Kidney capillary endothelial cell (primary cell): ENCODE measurements at regions not wholly inside any gene's neighbourhood (a gene's known extent, or its start where the extent isn't known, plus 50 kb on each side); places are given as distances from the start of the nearest gene placed in this dataset.
A peak's percentile ranks its signal among the peaks of the same experiment; 100 is the strongest.

Source experiments
- DNase-seq: peaks from one replicate; pipeline ENCODE4 v3.0.0-alpha.2; 2018; ENCODE audit warnings: low spot score

DNA sequence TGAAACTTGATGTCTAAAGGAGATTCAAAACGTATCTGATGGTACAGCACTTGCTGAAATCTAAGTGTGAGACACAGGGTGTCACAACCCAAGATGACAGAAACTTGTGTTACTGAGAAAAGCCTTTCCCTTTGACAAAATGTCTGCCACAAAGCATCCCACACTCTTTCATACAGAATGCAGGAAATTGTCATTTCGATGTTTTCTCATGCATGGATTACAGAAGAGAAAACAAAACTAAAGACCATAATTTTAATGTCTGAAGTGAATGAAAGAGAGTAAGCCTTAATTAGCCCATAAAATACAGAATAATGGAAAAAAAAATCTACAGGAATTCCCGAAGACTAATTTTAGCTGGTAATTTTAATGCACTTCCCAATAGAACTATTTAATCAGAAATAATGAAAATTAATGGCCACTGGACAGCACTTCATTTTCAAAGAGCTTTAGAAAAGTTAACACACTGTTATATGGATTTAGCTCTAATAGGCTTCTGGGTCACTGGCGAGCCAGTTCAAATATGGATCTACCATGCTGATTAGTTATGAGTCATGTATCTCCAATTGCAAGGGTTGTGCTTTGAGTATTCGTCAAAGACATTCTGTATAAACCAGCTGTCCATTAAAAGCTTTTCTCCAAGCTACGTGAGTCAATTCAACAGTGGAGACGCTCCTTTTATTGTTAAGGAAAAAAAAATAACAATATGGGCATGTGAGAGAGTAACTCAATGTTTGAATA, 656.7 kb downstream of the SLC16A7 start:
- DNase-seq = no peak

DNA sequence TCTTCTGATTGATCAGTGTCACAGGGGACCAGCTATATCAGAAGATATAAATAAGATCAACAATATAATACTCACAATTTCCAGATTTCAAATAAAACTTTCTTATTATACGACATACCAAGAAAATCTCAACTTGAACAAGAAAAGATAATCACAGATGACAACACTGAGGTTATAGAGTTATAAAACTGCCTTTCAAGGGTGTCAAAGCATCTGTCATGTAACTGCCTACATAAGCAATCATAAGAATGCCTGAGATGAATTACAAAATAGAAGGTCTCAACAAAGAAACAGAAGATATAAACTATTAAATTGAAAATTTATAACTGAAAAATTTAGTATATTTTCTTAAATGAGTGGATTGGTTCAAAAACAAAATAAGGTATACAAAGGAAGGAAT, 659.2 kb downstream of the SLC16A7 start:
- DNase-seq = no peak

DNA sequence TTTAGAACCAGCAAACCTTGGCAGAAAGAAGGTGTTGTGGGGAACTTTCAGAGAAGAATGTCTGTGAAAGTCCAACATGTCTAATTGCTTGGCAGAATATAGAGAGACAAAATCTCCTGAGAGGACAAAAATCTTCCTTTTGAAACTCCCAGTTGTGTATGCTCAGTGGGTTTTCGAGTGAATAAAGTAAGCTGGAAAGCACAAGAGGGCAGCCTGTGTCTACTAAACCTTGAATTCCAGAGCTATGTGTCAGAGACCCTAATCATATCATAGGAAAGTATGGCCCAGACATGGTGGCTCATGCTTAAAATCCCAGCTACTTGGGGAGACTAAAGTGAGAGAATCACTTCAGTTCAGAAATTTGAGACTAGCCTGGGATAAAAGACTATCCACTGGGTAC, 661.2 kb downstream of the SLC16A7 start:
- DNase-seq = peak; percentile 63

DNA sequence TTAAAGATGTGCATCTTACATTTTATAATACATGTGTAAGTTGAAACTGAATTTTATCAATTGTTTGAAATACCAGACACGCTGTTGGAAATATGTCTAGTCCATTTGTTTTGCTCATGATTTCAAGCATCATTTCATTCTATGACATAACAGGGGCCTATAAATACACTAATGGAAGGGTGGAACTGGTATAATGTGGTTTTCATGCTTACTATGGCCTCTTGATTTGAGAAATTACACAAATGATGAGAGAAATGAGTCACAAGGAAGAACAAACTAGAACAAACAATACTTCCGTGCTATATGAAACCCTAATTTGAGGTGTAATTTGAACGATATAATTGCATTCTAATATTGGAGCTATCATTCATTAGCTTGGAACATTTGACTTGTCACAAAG, 663.4 kb downstream of the SLC16A7 start:
- DNase-seq = no peak

DNA sequence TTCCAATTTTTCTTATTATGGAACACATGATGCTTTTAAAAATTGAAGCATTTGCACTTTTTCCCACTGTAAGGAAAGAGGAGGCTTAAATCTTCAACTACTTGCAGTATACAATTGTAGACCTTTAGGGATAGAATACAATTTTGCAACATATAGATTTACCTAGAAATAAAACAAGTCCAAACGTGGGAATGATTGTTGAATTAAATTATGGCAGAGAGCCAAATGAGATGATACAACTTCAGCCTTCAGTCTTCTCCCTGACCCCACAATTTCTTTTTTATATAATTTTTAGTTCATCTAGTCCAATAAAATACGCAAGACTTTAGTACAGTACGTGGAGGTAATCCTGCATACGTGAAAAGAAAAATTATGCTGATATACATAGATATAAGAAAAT, 666.5 kb downstream of the SLC16A7 start:
- no peak for DNase-seq

DNA sequence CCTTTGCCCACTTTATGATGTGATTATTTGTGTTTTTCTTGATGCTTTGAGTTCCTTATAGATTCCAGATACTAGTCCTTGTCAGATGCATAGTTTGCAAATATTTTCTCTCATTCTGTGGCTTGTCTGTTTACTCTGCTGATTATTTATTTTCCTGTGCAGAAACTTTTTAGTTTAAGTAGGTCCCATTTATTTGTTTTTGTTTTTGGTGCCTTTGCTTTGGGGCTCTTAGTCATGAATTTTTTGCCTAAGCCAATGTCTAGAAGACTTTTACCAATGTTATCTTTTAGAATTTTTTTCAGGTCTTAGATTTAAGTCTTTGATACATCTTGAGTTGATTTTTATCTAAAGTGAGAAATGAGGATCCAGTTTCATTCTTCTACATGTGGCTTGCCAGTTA, 667.3 kb downstream of the SLC16A7 start:
- DNase-seq = no peak

DNA sequence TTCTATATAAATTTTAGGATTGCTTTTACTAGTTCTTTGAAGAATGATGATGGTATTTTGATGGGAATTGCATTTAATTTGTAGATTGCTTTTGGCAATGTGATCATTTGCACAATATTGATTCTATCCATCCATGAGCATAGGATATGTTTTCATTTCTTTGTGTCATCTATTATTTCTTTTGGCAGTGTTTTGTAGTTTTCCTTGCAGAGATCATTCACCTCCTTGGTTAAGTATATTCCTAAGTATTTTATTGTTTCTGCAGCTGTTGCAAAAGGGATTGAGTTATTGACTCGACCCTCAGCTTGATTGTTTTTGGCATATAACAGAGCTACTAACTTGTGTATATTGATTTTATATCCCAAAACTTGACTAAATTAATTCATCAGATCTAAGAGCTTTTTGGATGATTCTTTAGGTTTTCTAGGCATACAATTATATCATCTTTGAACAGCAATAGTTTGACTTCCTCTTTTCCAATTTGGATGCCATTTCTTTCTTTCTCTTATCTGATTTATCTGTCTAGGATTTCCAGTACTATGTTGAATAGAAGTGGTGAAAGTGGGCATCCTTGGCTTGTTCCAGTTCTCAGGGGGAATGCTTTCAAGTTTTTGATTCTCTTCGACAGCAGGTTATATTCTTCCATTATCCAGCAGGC, 668.1 kb downstream of the SLC16A7 start:
- DNase-seq = no peak

DNA sequence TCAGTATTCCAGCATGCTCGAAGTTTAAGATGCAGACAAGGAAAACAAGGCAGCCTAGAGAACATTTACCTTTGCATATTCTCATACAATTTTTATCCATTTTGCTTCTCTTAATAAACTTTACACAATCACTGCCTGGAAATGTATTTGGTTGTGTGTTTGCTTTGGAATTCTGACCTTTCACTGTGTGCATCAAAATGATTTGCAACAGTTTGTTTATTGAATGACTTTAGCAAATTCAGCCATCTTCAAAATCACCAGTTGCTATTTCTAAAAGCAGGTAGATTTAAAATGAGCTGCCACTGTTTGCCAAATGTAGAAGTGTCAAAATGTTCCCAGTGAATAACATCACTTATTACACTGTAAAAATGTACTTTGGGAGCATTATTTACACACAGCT, 669.9 kb downstream of the SLC16A7 start:
- no peak for DNase-seq

DNA sequence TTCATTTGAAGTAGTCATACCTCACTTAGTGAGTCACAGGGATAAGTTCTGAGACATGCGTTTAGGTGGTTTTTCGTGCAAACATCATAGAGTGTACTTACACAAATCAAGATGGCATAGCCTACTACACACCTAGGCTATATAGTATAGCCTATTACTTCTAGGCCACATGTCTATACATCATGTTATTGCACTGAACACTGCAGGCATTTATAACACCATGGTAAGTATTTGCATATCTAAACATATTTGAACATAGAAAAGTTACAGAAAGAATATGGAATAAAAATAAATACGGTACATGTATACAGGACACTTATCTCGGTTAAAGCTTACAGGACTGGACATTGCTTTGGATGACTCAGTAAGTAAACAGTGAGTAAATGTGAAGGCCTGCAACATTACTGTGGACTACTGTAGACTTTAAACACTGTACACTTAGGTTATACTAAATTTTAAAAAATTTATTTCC, 670.6 kb downstream of the SLC16A7 start:
- no peak for DNase-seq

DNA sequence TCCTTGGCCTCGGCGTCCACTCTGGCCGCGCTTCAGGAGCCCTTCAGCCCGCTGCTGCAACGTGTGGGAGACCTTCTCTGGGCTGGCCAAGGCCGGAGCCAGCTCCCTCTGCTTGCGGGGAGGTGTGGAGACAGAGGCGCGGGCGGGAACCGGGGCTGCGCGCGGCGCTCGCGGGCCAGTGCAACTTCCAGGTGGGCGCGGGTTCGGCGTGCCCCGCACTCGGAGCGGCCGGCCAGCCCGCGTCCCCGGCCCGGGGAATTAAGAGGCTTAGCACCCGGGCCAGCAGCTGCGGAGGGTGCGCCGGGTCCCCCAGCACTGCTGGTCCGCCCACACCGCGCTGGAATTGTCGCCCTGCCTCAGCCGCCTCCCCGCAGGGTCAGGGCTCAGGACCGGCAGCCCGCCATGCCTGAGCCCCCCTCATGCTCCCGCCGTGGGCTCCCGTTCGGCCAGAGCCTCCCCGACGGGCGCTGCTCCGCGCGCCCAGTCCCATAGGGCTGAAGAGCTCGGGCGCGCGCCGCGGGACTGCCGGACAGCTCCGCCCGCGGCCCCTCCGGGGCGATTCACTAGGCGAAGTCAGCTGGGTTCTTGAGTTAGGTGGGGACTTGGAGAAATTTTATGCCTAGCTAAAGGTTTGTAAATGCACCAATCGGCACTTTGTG, 673.9 kb downstream of the SLC16A7 start:
- DNase-seq = no peak

DNA sequence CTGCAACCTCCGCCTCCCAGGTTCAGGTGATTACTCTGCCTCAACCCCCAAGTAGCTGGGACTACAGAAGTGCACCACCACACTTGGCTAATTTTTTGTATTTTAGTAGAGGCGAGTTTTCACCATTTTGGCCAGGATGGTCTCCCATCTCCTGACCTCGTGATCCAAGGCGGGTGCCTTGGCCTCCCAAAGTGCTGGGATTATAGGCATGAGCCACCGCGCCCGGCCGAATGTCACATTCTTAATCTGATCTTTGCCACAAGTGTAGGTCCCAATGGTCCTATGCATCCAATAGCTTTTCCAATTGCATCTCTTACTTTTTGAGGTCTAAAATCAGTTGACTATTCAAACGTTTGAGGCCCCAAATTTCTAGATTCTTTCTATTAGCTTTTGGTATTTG, 676.0 kb downstream of the SLC16A7 start:
- no peak for DNase-seq

DNA sequence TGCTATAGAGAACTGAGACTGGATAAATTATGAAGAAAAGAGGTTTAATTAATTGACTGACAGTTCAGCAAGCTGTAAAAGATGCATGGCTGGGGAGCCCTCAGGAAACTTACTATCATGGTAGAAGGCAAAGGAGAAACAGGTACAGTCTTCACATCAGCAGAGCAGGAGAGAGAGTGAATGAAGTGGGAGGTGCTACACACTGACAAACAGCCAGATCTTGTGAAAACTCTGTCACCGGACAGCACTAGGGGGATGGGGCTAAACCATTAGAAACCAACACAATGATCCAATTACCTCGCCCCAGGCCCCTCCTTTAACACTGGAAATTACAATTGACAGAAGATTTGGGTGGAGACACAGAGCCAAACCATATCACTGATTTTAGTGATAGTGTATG, 682.4 kb downstream of the SLC16A7 start:
- no peak for DNase-seq

DNA sequence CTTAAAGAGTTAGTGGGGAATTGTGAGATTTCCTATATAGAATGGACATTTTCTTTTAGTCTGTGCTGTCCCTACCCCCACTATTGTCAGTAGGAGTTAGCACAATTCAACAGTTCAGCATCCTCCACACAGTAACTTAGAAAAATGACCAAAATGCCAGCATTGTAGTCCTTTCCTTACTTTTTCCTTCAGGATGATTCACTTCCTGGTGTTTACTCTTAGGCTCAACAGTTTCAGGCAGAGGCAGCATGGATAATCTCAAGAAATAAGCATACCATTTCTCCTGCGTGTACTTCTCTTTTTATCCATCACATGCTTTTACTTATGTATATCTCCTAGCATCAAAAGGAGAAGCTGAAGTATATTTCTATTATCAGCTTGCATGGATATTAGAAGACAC, 683.4 kb downstream of the SLC16A7 start:
- DNase-seq = peak; percentile 81

DNA sequence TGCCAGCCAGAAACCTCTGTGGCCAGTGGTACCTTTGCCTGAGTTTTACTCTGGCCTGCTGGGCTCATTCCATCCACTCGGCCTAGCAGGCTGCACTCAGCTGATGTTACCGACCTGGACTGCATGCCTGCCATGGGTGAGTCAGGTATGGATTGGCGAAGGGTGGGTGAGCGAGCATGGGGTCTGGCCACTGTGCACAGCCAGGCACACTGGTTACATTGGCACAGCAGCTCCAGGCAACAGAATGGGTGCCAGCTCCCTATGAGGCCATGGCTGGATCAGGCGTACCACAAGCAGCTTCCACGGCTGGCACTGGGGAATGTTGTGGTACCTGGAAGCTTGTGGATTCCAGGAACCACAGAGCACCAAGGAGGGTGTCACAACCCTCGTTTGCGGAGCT, 685.7 kb downstream of the SLC16A7 start:
- DNase-seq = no peak

DNA sequence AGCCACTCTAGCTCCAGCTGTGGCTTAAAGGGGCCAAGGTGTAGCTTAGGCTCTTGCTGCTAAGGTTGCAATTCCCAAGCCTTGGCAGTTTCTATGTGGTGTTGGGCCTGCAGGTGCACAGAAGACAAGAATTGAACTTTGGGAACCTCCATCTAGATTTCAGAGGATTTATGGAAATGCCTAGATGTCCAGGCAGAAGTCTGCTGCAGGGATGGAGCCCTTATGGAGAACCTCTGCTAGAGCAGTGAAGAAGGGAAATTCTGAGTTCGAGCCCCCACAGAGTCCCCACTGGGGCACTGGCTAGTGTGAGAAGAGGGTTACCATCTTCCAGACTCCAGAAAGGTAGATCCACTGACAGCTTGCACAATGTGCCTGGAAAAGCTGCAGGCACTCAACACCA, 694.7 kb downstream of the SLC16A7 start:
- DNase-seq = no peak

DNA sequence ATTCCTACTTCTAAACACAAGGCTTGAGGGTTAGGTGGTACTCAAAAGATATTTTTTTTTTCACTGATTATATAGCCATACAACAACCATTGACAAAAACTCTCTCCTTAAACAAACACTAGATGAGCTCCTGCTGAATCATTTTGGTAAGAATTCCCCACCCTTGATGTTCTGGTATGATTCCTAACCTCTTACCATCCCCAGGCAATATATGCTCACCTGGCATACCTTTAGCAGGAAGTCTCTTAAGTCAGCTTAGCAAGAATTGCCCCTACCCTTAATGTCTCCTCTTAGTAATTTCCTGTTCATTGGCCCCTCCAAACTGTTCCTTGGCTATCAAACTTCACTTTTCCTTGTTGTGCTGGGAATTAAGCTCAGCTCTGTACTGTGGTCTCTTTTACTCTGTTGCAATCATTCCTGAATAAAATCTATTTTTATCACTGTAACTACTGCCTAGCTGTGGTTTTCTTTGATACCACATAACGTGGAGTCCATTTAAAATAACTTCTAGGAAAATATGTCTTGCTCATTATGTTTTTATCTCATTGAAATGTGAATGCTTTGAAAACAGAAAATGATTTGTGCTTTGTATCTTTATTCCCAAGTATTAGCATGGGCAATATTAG, 712.6 kb downstream of the SLC16A7 start:
- DNase-seq = no peak

DNA sequence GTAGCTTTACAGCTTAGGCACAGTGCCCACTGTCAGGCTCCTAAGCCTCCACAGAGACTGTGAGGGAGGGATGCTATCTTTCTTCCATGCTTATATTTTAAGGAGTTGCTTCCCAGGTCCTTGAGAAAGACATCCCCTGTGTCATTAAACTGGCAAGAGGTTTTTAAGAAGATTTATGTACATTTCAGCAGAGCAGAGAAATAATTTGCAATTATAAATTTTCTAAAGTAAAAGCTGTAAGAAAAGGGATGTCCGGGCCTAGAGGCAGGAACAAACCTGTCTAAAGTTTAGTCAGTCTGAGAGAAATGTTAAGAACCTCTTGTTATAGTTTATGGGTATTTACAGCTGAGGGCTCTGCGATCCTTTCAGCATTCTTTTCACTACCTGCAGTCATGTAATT, 716.1 kb downstream of the SLC16A7 start:
- no peak for DNase-seq

DNA sequence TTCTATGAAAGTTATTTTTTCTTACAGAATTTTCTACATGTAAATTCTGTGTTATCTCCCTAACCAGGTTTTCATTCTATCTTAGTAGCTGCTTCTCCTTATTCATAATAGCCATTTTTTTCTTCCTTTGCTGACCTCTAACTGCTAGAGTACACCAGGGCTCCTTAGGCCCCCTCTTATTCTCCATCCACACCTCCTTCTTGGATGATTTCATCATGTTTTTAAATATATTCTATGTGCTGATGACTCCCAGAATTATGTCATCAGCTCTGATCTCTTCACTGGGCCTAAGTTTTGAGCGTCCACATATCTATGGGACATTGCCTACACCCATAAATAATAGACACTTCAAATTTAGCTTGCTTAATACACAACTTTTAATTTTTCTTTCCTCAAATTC, 721.5 kb downstream of the SLC16A7 start:
- DNase-seq = no peak

DNA sequence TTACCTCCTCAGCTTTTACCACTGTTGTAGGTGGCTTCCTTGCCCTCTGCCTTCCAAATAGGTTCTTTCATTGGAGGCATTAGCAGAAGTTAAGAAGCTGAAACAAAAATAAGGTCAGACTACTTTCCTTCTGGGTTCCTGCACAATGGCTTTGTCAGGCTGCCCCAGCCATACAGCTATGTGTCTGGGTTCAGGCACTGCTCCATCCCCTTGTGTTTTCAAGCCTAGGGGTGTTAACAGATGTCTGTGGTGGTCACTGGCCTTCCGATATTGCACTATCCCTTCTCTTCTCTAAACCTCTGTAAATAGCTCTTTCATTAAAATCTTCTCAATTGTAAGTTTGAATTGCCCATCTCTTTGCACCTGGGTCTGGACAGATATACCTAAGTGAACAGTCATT, 728.9 kb downstream of the SLC16A7 start:
- DNase-seq = no peak

DNA sequence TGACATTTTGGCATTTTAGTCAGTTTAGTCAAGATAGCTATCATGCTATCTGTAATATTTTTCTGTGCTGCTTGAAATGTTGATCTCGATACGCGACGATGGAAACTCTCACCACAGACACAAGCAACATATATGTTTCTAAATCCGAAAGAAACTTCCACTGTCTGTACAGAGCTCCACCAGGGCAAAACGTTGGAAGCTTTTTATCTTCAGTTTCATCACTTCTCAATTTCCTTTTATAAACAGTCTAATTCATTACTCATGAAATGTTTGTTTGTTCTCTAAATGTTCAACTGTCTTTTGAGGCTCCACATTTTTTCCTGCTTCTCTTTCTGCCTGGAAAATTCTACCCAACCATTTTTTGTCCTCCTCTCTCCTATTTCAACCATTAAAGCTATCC, 737.6 kb downstream of the SLC16A7 start:
- DNase-seq = no peak

DNA sequence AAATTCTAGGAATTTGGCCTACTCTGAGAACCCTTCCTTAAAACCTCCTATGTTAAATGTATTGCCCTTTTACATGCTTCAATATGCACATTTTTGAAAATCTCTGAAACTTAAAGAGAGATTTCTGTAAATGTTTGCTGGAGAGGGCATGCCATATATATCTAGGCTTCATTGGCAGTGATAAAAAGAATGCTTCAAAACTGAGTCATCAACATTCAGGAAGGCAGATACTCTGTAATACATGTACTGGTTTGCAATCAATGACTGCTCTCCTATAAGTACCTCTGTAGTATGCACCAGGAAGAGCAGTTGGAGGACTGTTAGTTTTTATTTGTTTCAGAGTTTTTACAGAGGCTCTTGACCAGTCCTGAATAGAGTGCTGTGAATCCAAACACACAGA, 739.9 kb downstream of the SLC16A7 start:
- DNase-seq = peak; percentile 5

DNA sequence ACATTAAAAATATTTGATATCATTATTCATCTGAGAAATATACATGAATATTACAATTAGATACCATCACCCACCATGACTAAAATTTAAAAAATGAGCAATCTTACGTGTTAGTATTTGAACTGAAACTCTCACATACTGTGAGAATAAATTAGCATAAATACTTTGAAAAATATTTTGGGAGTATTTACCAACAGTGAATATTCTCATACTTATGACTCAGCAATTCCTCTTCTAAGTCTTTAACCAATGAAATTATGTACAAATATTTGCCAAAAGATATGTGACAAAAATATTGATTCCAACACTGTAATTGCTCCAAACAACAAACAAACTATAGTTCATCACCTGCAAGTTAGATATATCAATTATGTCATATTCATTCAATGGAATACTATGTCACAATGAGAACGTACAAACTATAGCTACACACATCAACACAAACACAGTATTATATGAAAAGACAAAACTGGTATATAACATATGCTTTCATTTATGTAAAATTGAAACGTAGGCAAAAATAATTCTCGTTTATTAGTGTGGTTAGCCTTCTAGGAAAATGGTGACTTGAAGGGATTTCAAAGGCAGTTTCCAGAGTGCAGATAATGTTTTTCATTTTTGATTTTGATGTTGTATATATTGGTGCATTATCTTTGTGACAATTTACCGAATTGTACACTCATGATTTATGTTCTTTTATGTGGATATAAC, 742.2 kb downstream of the SLC16A7 start:
- no peak for DNase-seq
